HG02623 (cell line): ENCODE measurements at regions not wholly inside any gene's neighbourhood (a gene's known extent, or its start where the extent isn't known, plus 50 kb on each side); places are given as distances from the start of the nearest gene placed in this dataset.
A peak's percentile ranks its signal among the peaks of the same experiment; 100 is the strongest.
"Not testable (repeated sequence)": the region's sequence is repeated elsewhere in the genome, so short reads cannot be mapped to it uniquely, and the experiment has no call there.

ENCODE experiments used
- ATAC-seq: cut with Tn5 transposase; IDR thresholded peaks from one replicate; pipeline ENCODE4 v1.9.1; 2021; ENCODE audit warnings: moderate library complexity; ENCODE audit not compliant: unreplicated experiment

GRCh38 chr4:37771771-37772170 is 54.7 kb upstream of the PGM2 start:
- ATAC-seq, result no peak

- ATAC-seq, result no peak
These were observed 56.5 kb upstream of the PGM2 start for GRCh38 chr4:37770016-37770415.

GRCh38 chr4:37769391-37769989 is 57.0 kb upstream of the PGM2 start:
- no peak for ATAC-seq

GRCh38 chr4:37767546-37767945 is 58.9 kb upstream of the PGM2 start:
- ATAC-seq, result no peak

GRCh38 chr4:37767019-37767418 is 59.5 kb upstream of the PGM2 start:
- no peak for ATAC-seq

GRCh38 chr4:37765741-37766140 is 60.7 kb upstream of the PGM2 start:
- ATAC-seq, result peak; percentile 59

GRCh38 chr4:37763831-37764230 is 62.7 kb upstream of the PGM2 start:
- ATAC-seq, result no peak

GRCh38 chr4:37762991-37763368 is 63.5 kb upstream of the PGM2 start:
- no peak for ATAC-seq

- ATAC-seq, result no peak
These were observed 64.0 kb upstream of the PGM2 start for GRCh38 chr4:37762294-37762990.

- ATAC-seq, result no peak
These were observed 65.6 kb upstream of the PGM2 start for GRCh38 chr4:37760840-37761239.

GRCh38 chr4:37759833-37760232 is 66.7 kb upstream of the PGM2 start:
- ATAC-seq, result no peak

- no peak for ATAC-seq
These were observed 68.3 kb upstream of the PGM2 start for GRCh38 chr4:37758226-37758625.

- ATAC-seq, result no peak
These were observed 68.7 kb upstream of the PGM2 start for GRCh38 chr4:37757761-37758160.

GRCh38 chr4:37757121-37757520 is 69.4 kb upstream of the PGM2 start:
- no peak for ATAC-seq

GRCh38 chr4:37754410-37755185 is 68.4 kb upstream of the RELL1 start:
- ATAC-seq, result no peak

GRCh38 chr4:37749398-37749988 is 63.3 kb upstream of the RELL1 start:
- ATAC-seq, result no peak

- no peak for ATAC-seq
These were observed 62.3 kb upstream of the RELL1 start for GRCh38 chr4:37748485-37748884.

- no peak for ATAC-seq
These were observed 61.7 kb upstream of the RELL1 start for GRCh38 chr4:37747772-37748330.

GRCh38 chr4:37746852-37747251 is 60.7 kb upstream of the RELL1 start:
- not testable (repeated sequence) for ATAC-seq

GRCh38 chr4:37745946-37746345 is 59.8 kb upstream of the RELL1 start:
- no peak for ATAC-seq

- ATAC-seq, result no peak
These were observed 56.0 kb upstream of the RELL1 start for GRCh38 chr4:37742149-37742548.
